ENCODE measurements at regions not wholly inside any gene's neighbourhood (a gene's known extent, or its start where the extent isn't known, plus 50 kb on each side); places are given as distances from the start of the nearest gene placed in this dataset.

- no peak overlapping the region for H3K4me3 ChIP-seq (ENCODE audit: low read depth in 1 of 5, low read length in 5 of 5)
- H3K9me3 ChIP-seq (ENCODE audit: control insufficient read depth in 5 of 5, low read length in 5 of 5): no peaks in the 10 kb centered on the region
- H3K27ac ChIP-seq (ENCODE audit: low read depth, low read length): no peak overlapping the region
- peaks cover 0 to 16% (median 8%) of the 10 kb centered on the region in 5 donors for H3K4me1 ChIP-seq (ENCODE audit: control insufficient read depth in 5 of 5, insufficient read depth in 5 of 5, low read length in 5 of 5)
- no peaks in the 10 kb centered on the region for H3K36me3 ChIP-seq (ENCODE audit: control insufficient read depth in 5 of 5, insufficient read depth in 5 of 5, low read length in 5 of 5)
- H3K27me3 ChIP-seq (ENCODE audit: control insufficient read depth in 5 of 5, insufficient read depth in 4 of 5, low read length in 5 of 5): no peaks in the 10 kb centered on the region
- no peak overlapping the region for H3K9ac ChIP-seq (ENCODE audit: low read length in 5 of 5)
Observed at GRCh38 chr18:44388329-44388728, 292.4 kb upstream of the SETBP1 start.

GRCh38 chr18:44392933-44393332 is 287.8 kb upstream of the SETBP1 start:
- Histone ChIP-seq H3K9me3 (ENCODE audit: control insufficient read depth in 5 of 5, low read length in 5 of 5) (no peaks in the 10 kb centered on the region), H3K27me3 (ENCODE audit: control insufficient read depth in 5 of 5, insufficient read depth in 4 of 5, low read length in 5 of 5) (no peaks in the 10 kb centered on the region), H3K27ac (ENCODE audit: low read depth, low read length) (no peak overlapping the region), H3K36me3 (ENCODE audit: control insufficient read depth in 5 of 5, insufficient read depth in 5 of 5, low read length in 5 of 5) (no peaks in the 10 kb centered on the region), H3K4me1 (ENCODE audit: control insufficient read depth in 5 of 5, insufficient read depth in 5 of 5, low read length in 5 of 5) (peaks cover 0 to 8% (median 4%) of the 10 kb centered on the region in 5 donors), H3K4me3 (ENCODE audit: low read depth in 1 of 5, low read length in 5 of 5) (no peak overlapping the region), H3K9ac (ENCODE audit: low read length in 5 of 5) (no peak overlapping the region)

GRCh38 chr18:44393406-44393805 is 287.3 kb upstream of the SETBP1 start:
- Histone ChIP-seq H3K27me3 (ENCODE audit: control insufficient read depth in 5 of 5, insufficient read depth in 4 of 5, low read length in 5 of 5) (no peaks in the 10 kb centered on the region), H3K4me1 (ENCODE audit: control insufficient read depth in 5 of 5, insufficient read depth in 5 of 5, low read length in 5 of 5) (peaks cover 0 to 3% (median 1%) of the 10 kb centered on the region in 5 donors), H3K36me3 (ENCODE audit: control insufficient read depth in 5 of 5, insufficient read depth in 5 of 5, low read length in 5 of 5) (no peaks in the 10 kb centered on the region), H3K27ac (ENCODE audit: low read depth, low read length) (no peak overlapping the region), H3K4me3 (ENCODE audit: low read depth in 1 of 5, low read length in 5 of 5) (no peak overlapping the region), H3K9ac (ENCODE audit: low read length in 5 of 5) (no peak overlapping the region), H3K9me3 (ENCODE audit: control insufficient read depth in 5 of 5, low read length in 5 of 5) (no peaks in the 10 kb centered on the region)

GRCh38 chr18:44396550-44396949 is 284.1 kb upstream of the SETBP1 start:
- H3K9ac ChIP-seq (ENCODE audit: low read length in 5 of 5): no peak overlapping the region
- no peaks in the 10 kb centered on the region for H3K4me1 ChIP-seq (ENCODE audit: control insufficient read depth in 5 of 5, insufficient read depth in 5 of 5, low read length in 5 of 5)
- H3K4me3 ChIP-seq (ENCODE audit: low read depth in 1 of 5, low read length in 5 of 5): no peak overlapping the region
- H3K9me3 ChIP-seq (ENCODE audit: control insufficient read depth in 5 of 5, low read length in 5 of 5): no peaks in the 10 kb centered on the region
- no peaks in the 10 kb centered on the region for H3K27me3 ChIP-seq (ENCODE audit: control insufficient read depth in 5 of 5, insufficient read depth in 4 of 5, low read length in 5 of 5)
- no peaks in the 10 kb centered on the region for H3K36me3 ChIP-seq (ENCODE audit: control insufficient read depth in 5 of 5, insufficient read depth in 5 of 5, low read length in 5 of 5)
- H3K27ac ChIP-seq (ENCODE audit: low read depth, low read length): no peak overlapping the region

GRCh38 chr18:44409071-44409470 is 271.6 kb upstream of the SETBP1 start:
- H3K9me3 ChIP-seq (ENCODE audit: control insufficient read depth in 5 of 5, low read length in 5 of 5): peaks cover 0 to 3% (median 0%) of the 10 kb centered on the region in 5 donors

GRCh38 chr18:44409515-44409914 is 271.2 kb upstream of the SETBP1 start:
- H3K4me1 ChIP-seq (ENCODE audit: control insufficient read depth in 5 of 5, insufficient read depth in 5 of 5, low read length in 5 of 5): peaks cover 2 to 13% (median 8%) of the 10 kb centered on the region in 5 donors
- no peak overlapping the region for H3K4me3 ChIP-seq (ENCODE audit: low read depth in 1 of 5, low read length in 5 of 5)
- peaks cover 0 to 3% (median 0%) of the 10 kb centered on the region in 5 donors for H3K9me3 ChIP-seq (ENCODE audit: control insufficient read depth in 5 of 5, low read length in 5 of 5)
- no peaks in the 10 kb centered on the region for H3K36me3 ChIP-seq (ENCODE audit: control insufficient read depth in 5 of 5, insufficient read depth in 5 of 5, low read length in 5 of 5)
- H3K9ac ChIP-seq (ENCODE audit: low read length in 5 of 5): no peak overlapping the region
- H3K27me3 ChIP-seq (ENCODE audit: control insufficient read depth in 5 of 5, insufficient read depth in 4 of 5, low read length in 5 of 5): no peaks in the 10 kb centered on the region
- H3K27ac ChIP-seq (ENCODE audit: low read depth, low read length): no peak overlapping the region

More at GRCh38 chr18:44409071-44409470, 271.6 kb upstream of the SETBP1 start:
- H3K27me3 ChIP-seq (ENCODE audit: control insufficient read depth in 5 of 5, insufficient read depth in 4 of 5, low read length in 5 of 5): no peaks in the 10 kb centered on the region
- H3K4me3 ChIP-seq (ENCODE audit: low read depth in 1 of 5, low read length in 5 of 5): no peak overlapping the region
- no peaks in the 10 kb centered on the region for H3K36me3 ChIP-seq (ENCODE audit: control insufficient read depth in 5 of 5, insufficient read depth in 5 of 5, low read length in 5 of 5)
- no peak overlapping the region for H3K9ac ChIP-seq (ENCODE audit: low read length in 5 of 5)
- H3K27ac ChIP-seq (ENCODE audit: low read depth, low read length): no peak overlapping the region
- H3K4me1 ChIP-seq (ENCODE audit: control insufficient read depth in 5 of 5, insufficient read depth in 5 of 5, low read length in 5 of 5): peaks cover 2 to 13% (median 8%) of the 10 kb centered on the region in 5 donors

GRCh38 chr18:44410740-44411139 is 269.9 kb upstream of the SETBP1 start:
- Histone ChIP-seq H3K4me3 (ENCODE audit: low read depth in 1 of 5, low read length in 5 of 5) (no peak overlapping the region), H3K9me3 (ENCODE audit: control insufficient read depth in 5 of 5, low read length in 5 of 5) (peaks cover 0 to 3% (median 0%) of the 10 kb centered on the region in 5 donors), H3K9ac (ENCODE audit: low read length in 5 of 5) (no peak overlapping the region), H3K27ac (ENCODE audit: low read depth, low read length) (no peak overlapping the region), H3K27me3 (ENCODE audit: control insufficient read depth in 5 of 5, insufficient read depth in 4 of 5, low read length in 5 of 5) (no peaks in the 10 kb centered on the region), H3K4me1 (ENCODE audit: control insufficient read depth in 5 of 5, insufficient read depth in 5 of 5, low read length in 5 of 5) (peaks cover 2 to 13% (median 8%) of the 10 kb centered on the region in 5 donors), H3K36me3 (ENCODE audit: control insufficient read depth in 5 of 5, insufficient read depth in 5 of 5, low read length in 5 of 5) (no peaks in the 10 kb centered on the region)

GRCh38 chr18:44411262-44411905 is 269.3 kb upstream of the SETBP1 start:
- H3K9me3 ChIP-seq (ENCODE audit: control insufficient read depth in 5 of 5, low read length in 5 of 5): peaks cover 0 to 5% (median 0%) of the 10 kb centered on the region in 5 donors
- peaks cover 2 to 13% (median 8%) of the 10 kb centered on the region in 5 donors for H3K4me1 ChIP-seq (ENCODE audit: control insufficient read depth in 5 of 5, insufficient read depth in 5 of 5, low read length in 5 of 5)
- no peak overlapping the region for H3K27ac ChIP-seq (ENCODE audit: low read depth, low read length)
- H3K36me3 ChIP-seq (ENCODE audit: control insufficient read depth in 5 of 5, insufficient read depth in 5 of 5, low read length in 5 of 5): no peaks in the 10 kb centered on the region
- no peak overlapping the region for H3K4me3 ChIP-seq (ENCODE audit: low read depth in 1 of 5, low read length in 5 of 5)
- no peaks in the 10 kb centered on the region for H3K27me3 ChIP-seq (ENCODE audit: control insufficient read depth in 5 of 5, insufficient read depth in 4 of 5, low read length in 5 of 5)
- H3K9ac ChIP-seq (ENCODE audit: low read length in 5 of 5): no peak overlapping the region

- H3K9ac ChIP-seq (ENCODE audit: low read length in 5 of 5): no peak overlapping the region
- H3K36me3 ChIP-seq (ENCODE audit: control insufficient read depth in 5 of 5, insufficient read depth in 5 of 5, low read length in 5 of 5): no peaks in the 10 kb centered on the region
- H3K9me3 ChIP-seq (ENCODE audit: control insufficient read depth in 5 of 5, low read length in 5 of 5): peaks cover 0 to 5% (median 0%) of the 10 kb centered on the region in 5 donors
- H3K27me3 ChIP-seq (ENCODE audit: control insufficient read depth in 5 of 5, insufficient read depth in 4 of 5, low read length in 5 of 5): no peaks in the 10 kb centered on the region
- H3K27ac ChIP-seq (ENCODE audit: low read depth, low read length): no peak overlapping the region
- H3K4me3 ChIP-seq (ENCODE audit: low read depth in 1 of 5, low read length in 5 of 5): no peak overlapping the region
- H3K4me1 ChIP-seq (ENCODE audit: control insufficient read depth in 5 of 5, insufficient read depth in 5 of 5, low read length in 5 of 5): peaks cover 2 to 13% (median 8%) of the 10 kb centered on the region in 5 donors
Observed at GRCh38 chr18:44411976-44412375, 268.7 kb upstream of the SETBP1 start.

GRCh38 chr18:44423814-44424644 is 256.7 kb upstream of the SETBP1 start:
- Histone ChIP-seq H3K9ac (ENCODE audit: low read length in 5 of 5) (no peak overlapping the region), H3K4me3 (ENCODE audit: low read depth in 1 of 5, low read length in 5 of 5) (no peak overlapping the region), H3K9me3 (ENCODE audit: control insufficient read depth in 5 of 5, low read length in 5 of 5) (peaks cover 0 to 2% (median 0%) of the 10 kb centered on the region in 5 donors), H3K4me1 (ENCODE audit: control insufficient read depth in 5 of 5, insufficient read depth in 5 of 5, low read length in 5 of 5) (no peaks in the 10 kb centered on the region), H3K27me3 (ENCODE audit: control insufficient read depth in 5 of 5, insufficient read depth in 4 of 5, low read length in 5 of 5) (no peaks in the 10 kb centered on the region), H3K36me3 (ENCODE audit: control insufficient read depth in 5 of 5, insufficient read depth in 5 of 5, low read length in 5 of 5) (no peaks in the 10 kb centered on the region), H3K27ac (ENCODE audit: low read depth, low read length) (no peak overlapping the region)

Data from subcutaneous abdominal adipose tissue (tissue), 5 donors.